ENCODE measurements at regions not wholly inside any gene's neighbourhood (a gene's known extent, or its start where the extent isn't known, plus 50 kb on each side); places are given as distances from the start of the nearest gene placed in this dataset.
"Not testable (repeated sequence)": the region's sequence is repeated elsewhere in the genome, so short reads cannot be mapped to it uniquely, and the experiment has no call there.

DNA sequence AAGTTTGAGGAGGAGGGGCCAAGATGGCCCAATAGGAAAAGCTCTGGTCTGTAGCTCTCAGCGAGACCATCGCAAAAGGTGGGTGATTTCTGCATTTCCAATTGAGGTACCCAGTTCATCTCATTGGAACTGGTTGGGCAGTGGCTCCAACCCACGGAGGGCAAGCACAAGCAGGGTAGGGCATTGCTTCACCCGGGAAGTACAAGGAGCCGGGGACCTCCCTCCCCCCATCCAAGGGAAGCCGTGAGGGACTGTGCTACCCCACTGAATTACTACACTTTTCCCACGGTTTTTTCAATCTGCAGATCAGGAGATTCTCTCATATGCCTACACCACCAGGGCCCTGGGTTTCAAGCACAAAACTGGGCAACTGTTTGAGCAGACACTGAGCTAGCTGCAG is 58.0 kb upstream of the EFCAB3 start:
- POLR2A ChIA-PET, result no interaction called here
- H3K4me3 Mint-ChIP-seq, result no peak overlapping the region
- intact Hi-C loops (cut with micrococcal nuclease), result no loop called here
- DNase-seq, result no peak
- H3K36me3 Mint-ChIP-seq, result no peaks in the 10 kb centered on the region
- H3K9me3 Mint-ChIP-seq, result no peaks in the 10 kb centered on the region
- H3K4me1 Mint-ChIP-seq (ENCODE audit: low read depth), result no peaks in the 10 kb centered on the region
- no peak overlapping the region for H3K27ac Mint-ChIP-seq
- peaks cover 15% of the 10 kb centered on the region for H3K27me3 Mint-ChIP-seq
- CTCF ChIA-PET, result interaction anchor here (0.6 to 0.7 kb wide), 2 partner anchors 9 to 700 kb away, joined by 3 read pairs; no protein-coding TSS in a partner anchor

DNA sequence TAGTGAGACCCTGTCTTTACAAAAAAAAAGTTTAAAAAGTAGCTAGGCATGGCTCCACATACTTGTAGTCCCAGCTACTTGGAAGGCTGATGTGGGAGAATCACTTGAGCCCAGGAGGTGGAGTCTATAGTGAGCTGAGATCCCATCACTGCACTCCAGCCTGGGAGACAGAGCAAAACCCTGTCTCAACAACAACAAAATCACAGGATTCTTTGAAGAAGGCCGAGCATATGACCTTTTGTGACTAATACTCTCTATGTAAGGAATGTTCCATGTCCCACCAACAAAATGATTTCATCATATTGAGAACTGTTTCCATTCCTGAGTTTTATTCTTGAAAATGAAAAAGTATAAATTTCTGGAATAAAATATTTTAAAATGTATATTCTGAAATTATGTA is 58.9 kb upstream of the EFCAB3 start:
- H3K4me3 Mint-ChIP-seq, result no peak overlapping the region
- H3K9me3 Mint-ChIP-seq, result no peaks in the 10 kb centered on the region
- CTCF ChIA-PET, result no interaction called here
- intact Hi-C loops (cut with micrococcal nuclease), result no loop called here
- DNase-seq, result no peak
- H3K27me3 Mint-ChIP-seq, result peaks cover 15% of the 10 kb centered on the region
- H3K27ac Mint-ChIP-seq, result no peak overlapping the region
- POLR2A ChIA-PET, result no interaction called here
- no peaks in the 10 kb centered on the region for H3K36me3 Mint-ChIP-seq
- no peaks in the 10 kb centered on the region for H3K4me1 Mint-ChIP-seq (ENCODE audit: low read depth)

DNA sequence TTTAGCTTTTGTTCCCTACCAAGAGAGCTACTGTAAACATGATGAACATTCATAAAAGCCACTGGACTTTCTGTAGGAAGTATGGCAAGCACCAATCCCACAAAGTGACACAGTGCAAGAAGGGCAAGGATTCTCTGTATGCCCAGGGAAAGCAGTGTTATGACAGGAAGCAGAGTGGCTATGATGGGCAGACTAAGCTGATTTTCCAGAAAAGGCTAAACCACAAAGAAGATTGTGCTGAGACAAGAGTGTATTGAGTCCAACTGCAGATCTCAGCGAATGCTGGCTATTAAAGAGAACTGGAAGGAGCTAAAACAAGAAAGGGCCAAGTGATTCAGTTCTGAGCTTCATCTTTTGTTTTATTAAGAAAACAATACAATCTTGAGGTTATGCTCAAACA is 60.5 kb upstream of the EFCAB3 start:
- intact Hi-C loops (cut with micrococcal nuclease), result no loop called here
- Mint-ChIP-seq H3K27ac (no peak overlapping the region), H3K9me3 (no peaks in the 10 kb centered on the region), H3K4me1 (ENCODE audit: low read depth) (no peaks in the 10 kb centered on the region), H3K36me3 (no peaks in the 10 kb centered on the region), H3K4me3 (no peak overlapping the region), H3K27me3 (peaks cover 15% of the 10 kb centered on the region)
- ChIA-PET CTCF (no interaction called here), POLR2A (no interaction called here)
- DNase-seq, result no peak

DNA sequence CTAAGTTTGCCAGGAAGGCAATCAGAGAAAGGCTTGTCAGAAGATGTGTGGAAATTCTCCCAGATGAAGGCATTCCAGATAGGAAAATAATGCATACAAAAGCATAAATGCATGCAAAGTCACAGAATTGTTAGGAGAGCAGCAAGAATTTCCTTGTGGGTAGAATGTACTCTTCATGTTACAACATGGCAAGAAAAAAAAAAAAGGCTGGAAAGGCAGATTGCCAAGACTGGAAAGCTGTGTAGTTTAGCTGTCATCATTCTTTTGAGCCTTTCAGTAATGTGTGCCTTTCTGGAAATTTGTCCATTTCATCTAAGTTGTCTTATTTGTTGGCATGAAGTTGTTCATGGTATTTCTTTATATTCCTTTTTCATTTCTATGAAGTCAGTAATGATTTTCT is 71.0 kb upstream of the EFCAB3 start:
- no peak for DNase-seq
- POLR2A ChIA-PET, result no interaction called here
- peaks cover 42% of the 10 kb centered on the region for H3K27me3 Mint-ChIP-seq

DNA sequence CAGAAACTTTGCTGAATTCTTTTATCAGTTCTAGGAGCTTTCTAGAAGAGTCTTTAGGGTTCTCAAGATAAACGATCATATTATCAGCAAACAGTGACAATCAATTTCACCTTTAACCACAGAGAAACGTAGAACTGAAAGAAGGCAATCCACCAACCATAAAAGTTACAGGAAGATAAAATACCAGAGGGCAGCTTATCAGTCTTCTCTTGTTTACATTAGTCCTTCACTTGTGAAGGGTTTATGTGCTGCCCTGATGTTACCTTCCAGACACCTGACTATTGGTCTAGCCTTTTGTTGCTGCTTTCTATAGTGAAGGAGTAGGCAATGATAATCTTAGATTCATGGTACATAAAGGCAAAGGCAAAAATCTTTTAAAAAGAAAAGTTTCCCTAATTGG is 73.2 kb upstream of the EFCAB3 start:
- DNase-seq, result no peak
- CTCF ChIA-PET, result no interaction called here
- Mint-ChIP-seq H3K9me3 (peaks cover 4% of the 10 kb centered on the region), H3K27me3 (peaks cover 43% of the 10 kb centered on the region), H3K27ac (no peak overlapping the region), H3K4me3 (no peak overlapping the region), H3K4me1 (ENCODE audit: low read depth) (no peaks in the 10 kb centered on the region), H3K36me3 (no peaks in the 10 kb centered on the region)
- intact Hi-C loops (cut with micrococcal nuclease), result no loop called here
- POLR2A ChIA-PET, result no interaction called here

More for the DNA sequence above, 71.0 kb upstream of the EFCAB3 start:
- Mint-ChIP-seq H3K27ac (no peak overlapping the region), H3K4me3 (no peak overlapping the region), H3K4me1 (ENCODE audit: low read depth) (no peaks in the 10 kb centered on the region), H3K9me3 (peaks cover 4% of the 10 kb centered on the region), H3K36me3 (no peaks in the 10 kb centered on the region)
- CTCF ChIA-PET, result interaction anchor here (0.6 kb wide), 1 partner anchor 442 kb away, joined by 4 read pairs; no protein-coding TSS in a partner anchor
- intact Hi-C loops (cut with micrococcal nuclease), result no loop called here

DNA sequence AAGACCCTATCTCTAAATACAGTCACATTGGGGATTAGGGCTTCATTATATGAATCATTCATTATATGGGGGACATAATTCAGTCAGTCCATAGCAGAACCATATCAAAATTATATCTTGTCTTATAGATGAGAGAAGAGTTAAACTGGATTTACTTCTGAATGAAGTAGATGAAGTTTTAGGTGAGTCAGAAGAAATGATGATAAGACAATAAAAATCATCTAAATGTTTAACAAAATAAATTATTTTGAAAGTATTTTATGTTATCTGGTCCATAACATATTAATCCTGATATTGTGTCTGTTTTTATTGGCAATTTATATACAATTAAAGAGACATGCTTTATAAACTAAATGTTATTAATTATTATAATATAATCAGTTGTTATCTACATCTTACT is 76.9 kb upstream of the EFCAB3 start:
- H3K36me3 Mint-ChIP-seq, result no peaks in the 10 kb centered on the region
- H3K9me3 Mint-ChIP-seq, result peaks cover 7% of the 10 kb centered on the region
- POLR2A ChIA-PET, result no interaction called here
- H3K4me1 Mint-ChIP-seq (ENCODE audit: low read depth), result no peaks in the 10 kb centered on the region
- no peak overlapping the region for H3K4me3 Mint-ChIP-seq
- no peak overlapping the region for H3K27ac Mint-ChIP-seq
- CTCF ChIA-PET, result no interaction called here
- H3K27me3 Mint-ChIP-seq, result peaks cover 29% of the 10 kb centered on the region
- intact Hi-C loops (cut with micrococcal nuclease), result no loop called here
- DNase-seq, result no peak

DNA sequence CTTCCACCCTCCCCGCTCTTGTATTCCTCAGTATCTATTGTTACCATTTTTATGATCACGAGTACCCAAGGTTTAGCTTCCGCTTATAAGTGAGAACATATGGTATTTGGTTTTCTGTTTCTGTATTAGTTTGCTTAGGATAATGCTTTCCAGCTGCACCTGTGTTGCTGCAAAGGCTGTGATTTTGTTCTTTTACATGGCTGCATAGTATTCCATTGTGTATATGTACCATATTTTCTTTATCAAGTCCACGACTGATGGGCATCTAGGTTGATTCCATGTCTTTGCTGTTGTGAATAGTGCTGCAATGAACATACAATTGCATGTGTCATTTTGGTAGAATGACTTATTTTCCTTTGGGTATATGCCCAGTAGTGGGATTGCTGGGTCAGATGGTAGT is 79.7 kb upstream of the EFCAB3 start:
- H3K4me1 Mint-ChIP-seq (ENCODE audit: low read depth), result no peaks in the 10 kb centered on the region
- POLR2A ChIA-PET, result no interaction called here
- H3K27me3 Mint-ChIP-seq, result peaks cover 16% of the 10 kb centered on the region
- no peak overlapping the region for H3K27ac Mint-ChIP-seq
- intact Hi-C loops (cut with micrococcal nuclease), result no loop called here
- no peaks in the 10 kb centered on the region for H3K36me3 Mint-ChIP-seq
- peaks cover 7% of the 10 kb centered on the region for H3K9me3 Mint-ChIP-seq
- H3K4me3 Mint-ChIP-seq, result no peak overlapping the region
- no peak for DNase-seq
- CTCF ChIA-PET, result no interaction called here

DNA sequence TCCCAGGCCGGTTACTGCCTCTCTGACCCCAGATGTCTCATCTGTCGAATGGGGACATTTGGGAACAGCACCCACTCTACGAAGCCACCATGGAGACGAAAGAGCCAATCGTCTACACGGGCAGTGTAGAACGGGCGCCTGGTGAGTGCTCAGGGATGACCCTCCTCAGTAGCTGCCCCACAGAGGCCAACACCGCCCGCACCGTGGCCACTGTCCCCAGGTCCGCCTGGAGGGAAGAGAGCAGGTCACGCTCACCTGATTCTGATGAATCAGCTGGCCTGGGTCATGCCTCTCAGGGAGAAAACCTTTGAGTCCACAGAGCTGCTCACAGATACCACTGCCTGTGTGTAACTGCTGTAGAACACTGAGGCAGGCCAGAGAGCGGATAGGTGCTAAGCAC is 105.1 kb upstream of the EFCAB3 start:
- H3K27ac Mint-ChIP-seq; DNase-seq; H3K4me3 Mint-ChIP-seq; H3K4me1 Mint-ChIP-seq (ENCODE audit: low read depth); H3K9me3 Mint-ChIP-seq; intact Hi-C loops (cut with micrococcal nuclease); H3K27me3 Mint-ChIP-seq; CTCF ChIA-PET; H3K36me3 Mint-ChIP-seq; POLR2A ChIA-PET: not testable (repeated sequence)

DNA sequence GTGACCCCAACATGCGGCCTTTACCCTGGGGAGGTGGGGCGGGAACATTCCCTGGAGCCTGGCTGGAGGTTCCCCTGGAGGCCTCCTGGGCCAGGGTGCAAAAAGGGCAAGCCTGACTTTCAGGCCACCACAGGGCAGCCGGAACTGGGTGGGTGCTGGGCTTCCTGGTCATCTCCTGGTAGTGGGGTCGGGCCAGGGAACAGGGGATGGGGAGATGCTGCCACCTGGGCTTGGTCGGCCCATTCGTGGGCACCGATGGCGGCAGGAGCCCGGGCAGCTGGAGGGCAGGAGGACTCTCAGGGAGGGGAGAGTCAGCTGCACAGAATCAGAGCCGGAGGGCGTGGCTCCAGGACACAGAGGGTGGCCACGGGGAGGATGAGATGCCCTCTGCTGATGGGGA is 112.0 kb upstream of the EFCAB3 start:
- H3K4me3 Mint-ChIP-seq; H3K9me3 Mint-ChIP-seq; H3K4me1 Mint-ChIP-seq (ENCODE audit: low read depth); CTCF ChIA-PET; H3K27ac Mint-ChIP-seq; POLR2A ChIA-PET; DNase-seq; intact Hi-C loops (cut with micrococcal nuclease); H3K27me3 Mint-ChIP-seq; H3K36me3 Mint-ChIP-seq: not testable (repeated sequence)

DNA sequence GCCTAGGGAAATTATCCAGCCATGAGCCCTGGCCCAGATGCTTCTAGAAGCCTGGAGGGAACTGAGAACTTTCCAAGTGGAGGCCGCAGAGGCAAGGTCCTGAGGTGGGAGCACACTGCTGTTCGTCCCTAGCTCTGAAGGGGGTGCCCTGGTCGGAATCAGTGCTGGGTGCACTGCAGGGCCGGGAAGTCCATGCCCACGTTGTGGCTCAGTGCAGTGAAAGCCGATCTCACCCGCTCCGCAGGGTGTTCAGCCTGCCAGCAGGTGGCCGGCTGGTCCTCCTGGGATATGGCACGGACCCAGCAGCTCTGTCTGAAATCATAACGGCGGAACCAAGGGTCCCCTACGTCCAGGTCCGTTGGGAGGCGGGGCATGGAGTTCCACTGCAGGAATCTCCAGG is 115.4 kb upstream of the EFCAB3 start:
- H3K4me3 Mint-ChIP-seq; DNase-seq; H3K4me1 Mint-ChIP-seq (ENCODE audit: low read depth); H3K27me3 Mint-ChIP-seq; H3K9me3 Mint-ChIP-seq; H3K36me3 Mint-ChIP-seq; CTCF ChIA-PET; intact Hi-C loops (cut with micrococcal nuclease); H3K27ac Mint-ChIP-seq; POLR2A ChIA-PET: not testable (repeated sequence)

DNA sequence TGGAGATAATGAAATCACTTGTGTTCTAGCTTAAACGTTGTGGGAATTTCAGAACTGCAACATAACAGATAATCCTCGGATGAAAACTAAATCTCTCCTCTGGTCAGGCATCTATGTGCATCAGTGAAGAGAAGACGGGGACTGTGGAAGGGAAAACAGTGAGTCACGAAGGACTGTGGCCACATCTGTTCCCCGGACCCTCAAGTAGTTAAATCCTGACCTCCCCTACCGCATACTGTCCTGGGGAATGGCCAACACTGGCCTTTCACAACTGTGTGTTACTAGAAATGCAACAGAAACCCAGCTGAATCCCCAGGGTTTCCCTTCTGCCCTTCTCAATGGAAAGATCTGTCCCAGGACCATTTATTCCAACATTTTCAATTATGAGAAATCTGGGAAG is 124.6 kb upstream of the EFCAB3 start:
- POLR2A ChIA-PET; DNase-seq; intact Hi-C loops (cut with micrococcal nuclease); CTCF ChIA-PET; H3K27me3 Mint-ChIP-seq; H3K4me3 Mint-ChIP-seq; H3K36me3 Mint-ChIP-seq; H3K9me3 Mint-ChIP-seq; H3K27ac Mint-ChIP-seq; H3K4me1 Mint-ChIP-seq (ENCODE audit: low read depth): not testable (repeated sequence)

DNA sequence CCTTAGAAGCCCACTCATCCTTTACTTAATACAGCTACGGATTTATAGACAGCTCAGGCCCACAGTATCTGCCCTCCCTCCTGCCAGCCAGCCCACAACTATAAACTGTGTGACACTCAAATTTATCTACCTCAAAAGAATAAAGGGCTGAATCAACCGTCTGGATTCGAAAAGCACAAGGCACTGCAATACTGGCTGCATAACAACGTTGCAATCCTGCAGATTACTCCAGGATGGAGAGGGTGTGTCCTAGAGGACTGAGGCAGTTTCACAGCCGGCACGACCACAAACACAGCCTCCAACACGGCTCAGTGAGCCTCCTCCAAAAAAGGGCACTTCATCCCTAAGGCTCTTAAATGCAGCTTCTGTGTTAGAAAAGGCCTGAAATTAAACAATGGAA is 138.3 kb upstream of the EFCAB3 start:
- CTCF ChIA-PET; intact Hi-C loops (cut with micrococcal nuclease); POLR2A ChIA-PET: not testable (repeated sequence)

DNA sequence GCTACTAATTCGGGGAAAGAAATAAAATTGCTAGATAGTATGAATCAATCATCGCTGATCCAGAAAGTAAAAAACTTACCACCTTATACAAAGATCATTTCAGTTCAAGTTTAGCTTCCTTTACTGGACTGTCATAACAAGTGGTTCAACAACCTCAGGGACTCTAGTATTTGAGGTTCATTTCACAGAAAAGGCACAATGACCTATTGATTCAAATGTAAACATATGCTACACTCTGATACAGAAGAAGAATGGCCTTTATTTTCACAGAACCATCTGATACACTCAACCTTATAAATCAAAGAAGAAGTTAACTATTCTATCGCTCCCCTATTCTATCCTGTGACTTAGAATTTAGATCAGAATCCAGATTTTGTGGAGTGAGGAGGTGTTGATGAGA is 140.8 kb upstream of the EFCAB3 start:
- H3K4me3 Mint-ChIP-seq; CTCF ChIA-PET; DNase-seq; H3K27me3 Mint-ChIP-seq; H3K4me1 Mint-ChIP-seq (ENCODE audit: low read depth); H3K36me3 Mint-ChIP-seq; intact Hi-C loops (cut with micrococcal nuclease); POLR2A ChIA-PET; H3K9me3 Mint-ChIP-seq; H3K27ac Mint-ChIP-seq: not testable (repeated sequence)

More for the DNA sequence above, 138.3 kb upstream of the EFCAB3 start:
- not testable (repeated sequence) for H3K9me3 Mint-ChIP-seq; H3K27me3 Mint-ChIP-seq; H3K4me3 Mint-ChIP-seq; H3K27ac Mint-ChIP-seq; H3K36me3 Mint-ChIP-seq; H3K4me1 Mint-ChIP-seq (ENCODE audit: low read depth); DNase-seq

Measured in activated CD4-positive, alpha-beta memory T cell treated with anti-CD3 and anti-CD28 coated beads for 36 hours (primary cell).